ENCODE measurements at regions not wholly inside any gene's neighbourhood (a gene's known extent, or its start where the extent isn't known, plus 50 kb on each side); places are given as distances from the start of the nearest gene placed in this dataset.

- ChIA-PET CTCF (interaction anchor here (0.9 to 3.0 kb wide), 2 partner anchors 9 to 16 kb away, joined by 3 to 11 read pairs; no protein-coding TSS in a partner anchor), POLR2A (no interaction called here)
- ATAC-seq: no peak
- H3K9me3 ChIP-seq: peaks cover 7% of the 10 kb centered on the region; the same call in 2 of the 3 replicates
- FAIRE-seq: no peak
- H3K4me2 ChIP-seq: no peak overlapping the region
- WGBS (ENCODE audit: missing lambda C conversion rate): 89% methylated on average over 5 of the region's 8 CpGs
- no peaks in the 10 kb centered on the region for H3K4me1 ChIP-seq
- no peak overlapping the region for H3K4me3 ChIP-seq
- no peak for TF ChIP-seq EHF (CRISPR knock-in tag; IDR thresholded peaks at IDR 0.05)
- DNase-seq (ENCODE audit: low read depth in 1 of 2, low spot score in 1 of 2): no peak
- no peak overlapping the region for H3K27ac ChIP-seq
Observed at GRCh38 chr13:30148786-30149185, 158.6 kb downstream of the KATNAL1 start.

DNA sequence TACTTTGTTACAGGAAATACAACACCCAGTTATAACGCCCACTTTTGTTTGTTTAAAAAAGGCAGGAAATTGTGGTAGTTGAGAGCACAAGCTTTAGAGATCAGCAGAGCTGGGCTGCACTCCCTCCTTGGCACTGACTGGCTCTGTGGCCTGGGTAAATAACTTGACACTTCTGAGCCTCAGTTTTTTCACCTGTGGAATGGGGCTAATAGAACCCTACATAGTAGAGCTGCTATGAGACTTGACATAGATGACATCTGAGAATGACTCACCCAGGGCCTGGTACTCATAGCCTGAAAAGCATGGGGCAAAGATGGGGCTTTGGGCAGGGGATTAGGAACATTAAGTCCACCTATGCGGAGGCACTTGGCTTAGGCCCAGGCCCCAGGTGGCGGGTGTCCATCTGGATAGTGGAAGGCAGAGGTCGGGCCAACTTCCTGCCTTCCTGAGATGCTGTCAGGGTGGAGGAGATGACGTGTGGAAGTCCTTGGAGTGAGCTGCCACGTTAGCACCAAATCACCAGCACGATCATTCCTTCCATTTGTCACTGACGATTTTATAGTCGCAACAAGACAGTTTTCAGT, 159.1 kb downstream of the KATNAL1 start:
- FAIRE-seq: no peak
- H3K4me1 ChIP-seq: peaks cover 4% of the 10 kb centered on the region
- H3K27ac ChIP-seq: no peak overlapping the region
- no peak overlapping the region for H3K4me2 ChIP-seq
- DNase-seq (ENCODE audit: low read depth in 1 of 2, low spot score in 1 of 2): no peak
- ATAC-seq: no peak
- no peak for TF ChIP-seq RNF2 (IDR thresholded peaks at IDR 0.05; ENCODE audit: borderline replicate concordance, low read depth)
- no peak for TF ChIP-seq CBX8 (IDR thresholded peaks at IDR 0.05)
- TF ChIP-seq HDAC2 (IDR thresholded peaks at IDR 0.05): no peak
- TF ChIP-seq RAD21 (conservative IDR thresholded peaks at IDR 0.05 in 1 of 2, IDR thresholded peaks at IDR 0.05 in 1 of 2): no peak
- TF ChIP-seq HEYL (CRISPR knock-in tag; IDR thresholded peaks at IDR 0.05): no peak
- TF ChIP-seq, protein P1, sequence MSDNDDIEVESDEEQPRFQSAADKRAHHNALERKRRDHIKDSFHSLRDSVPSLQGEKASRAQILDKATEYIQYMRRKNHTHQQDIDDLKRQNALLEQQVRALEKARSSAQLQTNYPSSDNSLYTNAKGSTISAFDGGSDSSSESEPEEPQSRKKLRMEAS (IDR thresholded peaks at IDR 0.05): no peak
- TF ChIP-seq EHF (CRISPR knock-in tag; IDR thresholded peaks at IDR 0.05): no peak
- CTCF ChIA-PET: interaction anchor here (3.0 kb wide), 1 partner anchor 16 kb away, joined by 11 read pairs; no protein-coding TSS in a partner anchor
- H3K4me3 ChIP-seq: no peak overlapping the region
- H3K9me3 ChIP-seq: peaks cover 7% of the 10 kb centered on the region; the same call in 2 of the 3 replicates
- POLR2A ChIA-PET: no interaction called here
- whole genome bisulfite sequencing (ENCODE audit: missing lambda C conversion rate): 80% methylated on average over 9 of the region's 9 CpGs

- Histone ChIP-seq H3K4me2 (no peak overlapping the region), H3K27ac (no peak overlapping the region), H3K4me3 (no peak overlapping the region), H3K4me1 (peaks cover 12% of the 10 kb centered on the region), H3K9me3 (peaks cover 7% of the 10 kb centered on the region; the same call in 2 of the 3 replicates)
- 72% methylated on average over 2 of the region's 2 CpGs for WGBS (ENCODE audit: missing lambda C conversion rate)
- TF ChIP-seq RFX5 (IDR thresholded peaks at IDR 0.05): no peak
- no peak for TF ChIP-seq CBX2 (IDR thresholded peaks at IDR 0.05; ENCODE audit: borderline replicate concordance, low read depth)
- no peak for TF ChIP-seq RNF2 (IDR thresholded peaks at IDR 0.05; ENCODE audit: borderline replicate concordance, low read depth)
- TF ChIP-seq HOXA7 (CRISPR knock-in tag; IDR thresholded peaks at IDR 0.05): no peak
- no peak for TF ChIP-seq HES2 (IDR thresholded peaks at IDR 0.05)
- no peak for TF ChIP-seq USF2 (IDR thresholded peaks at IDR 0.05)
- no peak for TF ChIP-seq RAD21 (conservative IDR thresholded peaks at IDR 0.05 in 1 of 2, IDR thresholded peaks at IDR 0.05 in 1 of 2)
- no peak for TF ChIP-seq ZFP36 (IDR thresholded peaks at IDR 0.05; ENCODE audit: borderline replicate concordance, partially characterized antibody)
- no peak for TF ChIP-seq CEBPB (IDR thresholded peaks at IDR 0.05)
- TF ChIP-seq FOSB (CRISPR knock-in tag; IDR thresholded peaks at IDR 0.05): no peak
- DNase-seq (ENCODE audit: low read depth in 1 of 2, low spot score in 1 of 2): no peak
- FAIRE-seq: no peak
- ChIA-PET CTCF (interaction anchor here (3.0 kb wide), 1 partner anchor 15 kb away, joined by 11 read pairs; no protein-coding TSS in a partner anchor), POLR2A (no interaction called here)
- ATAC-seq: no peak
Observed at GRCh38 chr13:30147421-30147820, 159.9 kb downstream of the KATNAL1 start.

GRCh38 chr13:30147015-30147414, 160.3 kb downstream of the KATNAL1 start:
- DNase-seq (ENCODE audit: low read depth in 1 of 2, low spot score in 1 of 2) (no peak), ATAC-seq (no peak), FAIRE-seq (no peak)
- Histone ChIP-seq H3K4me2 (no peak overlapping the region), H3K4me3 (no peak overlapping the region), H3K9me3 (peaks cover 7% of the 10 kb centered on the region; the same call in 2 of the 3 replicates), H3K4me1 (peaks cover 16% of the 10 kb centered on the region), H3K27ac (no peak overlapping the region)
- ChIA-PET POLR2A (no interaction called here), CTCF (interaction anchor here (2.5 kb wide), 1 partner anchor 11 kb away, joined by 9 read pairs; no protein-coding TSS in a partner anchor)
- 51% methylated on average over 4 of the region's 4 CpGs for WGBS (ENCODE audit: missing lambda C conversion rate)
- no peak for TF ChIP-seq ATOH8 (CRISPR knock-in tag; IDR thresholded peaks at IDR 0.05; ENCODE audit: low read depth)
- no peak for TF ChIP-seq BHLHE40 (IDR thresholded peaks at IDR 0.05; ENCODE audit: low read depth, low read length)
- TF ChIP-seq RAD21 (conservative IDR thresholded peaks at IDR 0.05 in 1 of 2, IDR thresholded peaks at IDR 0.05 in 1 of 2): no peak
- TF ChIP-seq ZC3H11A (IDR thresholded peaks at IDR 0.05): no peak
- TF ChIP-seq FOXS1 (CRISPR knock-in tag; IDR thresholded peaks at IDR 0.05): no peak
- no peak for TF ChIP-seq HES2 (IDR thresholded peaks at IDR 0.05)
- TF ChIP-seq FOSB (CRISPR knock-in tag; IDR thresholded peaks at IDR 0.05): no peak
- TF ChIP-seq BCL3 (IDR thresholded peaks at IDR 0.05): no peak
- TF ChIP-seq TP53 (CRISPR knock-in tag; IDR thresholded peaks at IDR 0.05): no peak
- TF ChIP-seq, protein P1 (IDR thresholded peaks at IDR 0.05): no peak
- TF ChIP-seq RNF2 (IDR thresholded peaks at IDR 0.05; ENCODE audit: borderline replicate concordance, low read depth): no peak
- TF ChIP-seq HMGXB4 (CRISPR knock-in tag; IDR thresholded peaks at IDR 0.05; ENCODE audit: borderline replicate concordance): no peak
- TF ChIP-seq HOXB13 (CRISPR knock-in tag; IDR thresholded peaks at IDR 0.05; ENCODE audit: low read depth): no peak

All from A549 (cell line).